Right lung (tissue), 2 donors: ENCODE measurements at regions not wholly inside any gene's neighbourhood (a gene's known extent, or its start where the extent isn't known, plus 50 kb on each side); places are given as distances from the start of the nearest gene placed in this dataset.

Source experiments
- DNase-seq, 2 donors: peaks; one replicate each; pipeline ENCODE4 v3.0.0-alpha.2; 2013

GRCh38 chr12:108462686-108463085, 52.4 kb upstream of the FICD start:
- no peak for DNase-seq

- no peak for DNase-seq
Measured at GRCh38 chr12:108461058-108461660, 53.9 kb upstream of the FICD start.

- DNase-seq = no peak
Measured at GRCh38 chr12:108459149-108459548, 55.9 kb upstream of the FICD start.

DNA sequence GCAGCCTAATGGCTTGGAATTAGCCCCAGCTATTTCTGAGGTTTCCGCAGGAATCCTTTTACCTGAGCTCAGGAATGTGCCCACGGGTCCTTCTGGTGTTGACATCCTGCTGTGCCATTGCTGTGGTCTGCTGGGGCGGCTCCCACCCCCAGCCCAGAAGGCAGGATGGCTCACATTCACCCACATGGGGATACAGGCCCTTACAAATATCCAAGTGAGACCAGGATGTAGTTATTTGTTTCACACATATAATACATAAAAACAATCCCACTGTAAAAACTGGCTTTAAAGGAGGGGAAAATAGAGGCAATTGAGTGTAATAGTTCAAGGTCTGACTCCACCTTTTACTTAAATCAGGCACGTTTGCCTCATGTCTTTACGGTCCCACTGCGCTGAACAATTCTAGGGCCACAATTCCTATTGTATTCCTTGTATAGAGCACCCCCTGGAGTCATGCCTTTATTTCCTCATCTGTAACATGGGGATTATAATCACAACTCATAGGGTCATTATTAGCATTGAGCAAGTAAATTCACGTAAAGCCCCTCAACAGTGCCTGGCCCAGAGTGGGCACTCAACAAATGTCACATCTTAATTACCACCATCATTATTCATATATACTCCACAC, 57.2 kb upstream of the FICD start:
- DNase-seq = no peak

DNA sequence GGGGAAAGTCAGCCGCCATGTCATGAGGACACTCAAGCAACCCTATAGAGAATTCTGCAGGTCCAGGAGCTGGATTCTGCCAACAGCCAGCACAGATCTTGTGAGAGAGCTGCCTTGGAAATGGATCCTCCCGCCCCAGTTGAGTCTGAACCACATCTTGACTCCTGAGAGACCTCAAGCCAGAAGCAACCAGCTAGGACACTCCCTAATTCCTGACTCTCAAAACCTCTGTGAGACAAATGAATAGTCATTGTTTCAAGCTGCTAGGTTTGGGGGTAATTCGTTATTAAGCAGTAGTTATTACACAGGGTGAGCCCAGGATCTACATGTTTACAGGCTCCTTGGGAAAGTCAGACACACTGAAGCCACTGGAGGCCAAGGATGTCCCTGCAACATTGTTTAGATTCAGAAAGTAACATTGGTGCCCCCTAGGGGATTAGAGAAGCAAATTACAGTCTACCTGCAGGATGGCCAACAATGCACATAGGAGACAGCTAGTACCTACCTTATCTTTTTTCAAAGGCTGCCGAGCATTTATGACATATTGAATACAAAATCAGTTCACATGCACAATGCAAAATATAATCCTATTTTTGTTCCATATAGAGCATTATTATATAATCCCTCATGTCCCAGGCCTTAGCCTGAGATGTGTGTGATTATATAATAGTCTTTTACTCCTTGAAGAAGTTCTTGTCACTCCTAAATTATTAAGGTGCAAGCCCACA, 57.9 kb upstream of the FICD start:
- peak in 1 of 2 donors; percentile 18 for DNase-seq

DNA sequence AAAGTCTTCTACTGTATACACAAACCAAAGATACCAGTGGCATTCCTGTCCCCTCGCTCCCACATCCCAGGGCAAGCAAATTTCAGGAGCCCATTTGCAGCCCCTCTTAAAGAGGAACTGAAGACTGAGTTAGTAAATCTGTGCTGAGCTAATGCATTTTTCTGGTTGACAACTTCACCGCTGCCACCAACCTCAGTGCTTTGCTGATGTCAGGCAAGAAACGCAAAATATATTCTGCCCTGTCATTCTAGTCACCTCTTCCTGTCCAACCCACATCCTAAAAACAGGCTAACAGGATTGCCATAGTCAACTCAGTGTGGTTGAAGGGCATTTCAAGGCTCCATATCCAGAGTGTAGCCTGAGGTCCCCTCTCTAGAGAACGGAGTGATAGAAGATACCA, 59.4 kb upstream of the FICD start:
- DNase-seq = no peak

- DNase-seq = no peak
Measured at GRCh38 chr12:108454539-108455139, 60.4 kb upstream of the FICD start.

DNA sequence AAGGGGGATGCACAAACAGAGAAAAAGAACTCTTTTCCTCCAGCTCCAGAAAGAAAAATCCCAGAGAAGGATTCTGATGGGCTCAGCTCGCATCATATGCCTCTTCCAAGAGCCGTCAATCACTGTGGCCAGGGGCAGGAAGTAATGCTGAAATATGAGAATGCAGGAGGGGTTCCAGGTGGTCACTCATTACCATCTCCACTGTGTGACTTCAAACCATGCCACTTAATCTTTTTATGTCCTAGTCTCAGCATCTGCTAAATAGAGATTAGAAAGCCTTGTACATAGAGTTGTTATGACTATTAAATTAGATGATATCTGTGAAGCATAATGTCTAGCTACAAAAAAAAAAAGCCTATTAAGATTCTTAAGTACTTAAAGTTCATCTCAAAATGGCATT, 65.6 kb upstream of the FICD start:
- DNase-seq = no peak

GRCh38 chr12:108448246-108448645, 66.8 kb upstream of the FICD start:
- DNase-seq = no peak

DNA sequence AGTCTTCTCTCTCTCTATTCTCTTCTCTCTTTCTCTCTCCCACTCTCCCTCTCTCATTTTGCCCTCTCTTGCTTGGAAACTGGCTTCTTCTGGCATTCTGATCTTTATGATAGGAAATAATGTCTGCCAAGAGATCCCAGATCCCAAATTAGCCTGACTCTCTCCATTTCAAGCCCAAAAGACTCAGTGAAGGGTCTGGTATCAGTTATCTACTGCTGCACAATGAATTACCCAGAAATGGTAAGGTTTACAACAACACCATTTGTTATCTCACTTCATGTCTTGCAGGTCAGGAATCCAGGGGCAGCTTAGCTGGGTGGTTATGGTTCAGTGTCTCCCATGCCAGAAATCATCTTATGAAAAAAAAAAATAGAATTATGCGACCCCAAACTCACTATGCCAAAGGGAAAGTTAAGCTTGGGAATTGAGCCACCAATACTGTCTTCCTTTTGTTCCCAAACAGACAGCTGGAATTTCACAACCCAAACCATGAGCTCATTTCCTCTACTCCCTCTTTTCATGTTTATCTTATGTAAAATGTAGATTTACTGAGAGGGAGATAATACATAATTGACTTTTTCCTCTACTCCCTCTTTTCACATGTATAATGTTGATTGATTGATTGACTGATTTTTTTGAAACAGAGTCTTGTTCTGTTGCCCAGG, 67.8 kb upstream of the FICD start:
- peak; percentile 76 to 82 for DNase-seq

GRCh38 chr12:108446766-108447165, 68.3 kb upstream of the FICD start:
- DNase-seq = peak; percentile 57 to 58

DNA sequence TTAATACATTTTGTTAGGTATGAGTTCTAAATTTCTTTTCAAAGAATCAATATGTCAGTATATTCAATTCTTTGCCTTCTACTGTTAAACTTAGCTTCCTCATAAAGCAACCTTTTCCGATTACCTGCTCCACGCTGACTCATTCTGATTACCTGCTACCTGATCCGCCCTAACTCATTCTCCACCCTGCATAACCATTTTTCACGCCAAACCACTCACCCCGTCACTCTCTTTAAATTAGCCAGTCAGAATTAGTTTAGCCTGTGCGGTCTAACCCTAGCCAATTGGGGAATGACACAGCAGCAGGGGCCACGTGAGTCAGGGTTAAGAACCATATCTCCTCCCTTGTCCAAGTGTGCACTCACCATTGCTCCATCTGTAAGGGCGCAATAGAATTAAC, 72.2 kb upstream of the FICD start:
- DNase-seq = no peak

- no peak for DNase-seq
Measured at GRCh38 chr12:108442067-108442466, 73.0 kb upstream of the FICD start.

GRCh38 chr12:108441549-108441948, 73.5 kb upstream of the FICD start:
- no peak for DNase-seq

DNA sequence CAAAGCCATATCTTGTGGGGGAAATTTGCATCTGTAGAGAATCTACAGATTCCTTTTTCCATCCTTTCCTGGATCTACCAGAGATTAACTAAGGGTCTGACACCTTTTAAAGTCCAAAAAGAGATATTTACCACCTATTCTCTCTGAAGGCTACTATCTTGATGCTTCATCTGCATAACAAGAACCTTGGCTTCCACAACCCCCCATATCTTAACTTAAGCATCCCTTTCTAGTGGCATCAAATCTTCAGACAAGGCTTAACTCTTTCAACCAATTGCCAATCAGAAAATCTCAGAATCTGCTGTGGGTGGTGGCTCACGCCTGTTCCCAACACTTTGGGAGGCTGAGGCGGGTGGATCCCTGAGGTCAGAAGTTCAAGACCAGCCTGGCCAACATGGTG, 74.3 kb upstream of the FICD start:
- DNase-seq = no peak

DNA sequence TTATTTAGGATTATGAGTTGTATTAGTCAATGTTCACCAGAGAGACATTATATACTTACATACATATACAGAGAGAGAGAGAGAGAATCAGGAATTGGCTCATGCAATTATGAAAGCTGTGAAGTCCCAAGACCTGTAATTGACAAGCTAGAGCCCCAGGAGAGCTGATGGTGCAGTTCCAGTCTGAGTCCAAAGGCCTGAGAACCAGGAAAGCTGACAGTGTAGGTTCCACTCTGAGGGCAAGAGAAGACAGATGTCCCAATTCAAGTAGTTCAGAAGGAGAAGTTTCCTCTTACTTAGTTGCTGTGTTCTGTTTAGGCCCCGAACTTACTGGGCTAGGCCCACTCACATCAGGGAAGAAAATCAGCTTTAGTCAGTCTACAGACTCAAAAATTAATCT, 76.4 kb upstream of the FICD start:
- no peak for DNase-seq

DNA sequence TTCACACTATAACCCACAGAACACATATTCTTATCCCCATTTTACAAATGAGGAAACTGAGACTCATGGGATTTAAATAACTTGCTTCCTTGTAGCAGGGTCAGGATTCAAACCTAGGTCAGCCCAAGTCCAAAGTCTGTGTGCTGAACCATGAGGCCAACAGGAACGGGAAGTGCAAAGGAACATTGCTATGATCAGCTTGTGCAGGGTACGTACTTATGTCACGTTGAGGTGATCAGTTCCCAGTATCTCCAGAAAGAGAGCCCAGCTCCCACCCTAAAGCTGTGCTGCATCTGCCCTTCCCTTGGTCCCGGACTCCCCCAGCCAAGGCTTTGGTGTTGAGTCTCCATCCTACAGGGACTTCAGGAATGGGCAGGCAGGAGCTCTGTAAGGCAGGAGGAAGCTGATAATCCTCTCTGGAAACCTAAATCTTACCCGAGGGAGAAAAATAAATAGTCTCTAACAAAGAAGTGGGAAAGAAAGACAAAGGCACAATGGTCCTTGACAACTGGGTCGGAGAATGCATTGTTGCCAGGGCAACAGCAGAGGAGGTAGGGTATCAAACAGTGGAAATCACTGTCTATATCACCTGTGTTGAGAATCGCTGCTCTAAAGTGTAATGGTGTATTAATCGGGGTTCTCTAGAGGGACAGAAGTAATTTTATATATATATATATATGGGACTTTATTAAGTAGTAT, 82.5 kb upstream of the FICD start:
- DNase-seq = no peak

- no peak for DNase-seq
Measured at GRCh38 chr12:108430926-108431325, 84.2 kb upstream of the FICD start.

GRCh38 chr12:108430245-108430644, 84.8 kb upstream of the FICD start:
- no peak for DNase-seq

- no peak for DNase-seq
Measured at GRCh38 chr12:108425238-108425795, 86.2 kb upstream of the CMKLR1 start.

GRCh38 chr12:108424816-108425215, 85.7 kb upstream of the CMKLR1 start:
- no peak for DNase-seq
